DOHH2 (cell line): ENCODE measurements at regions not wholly inside any gene's neighbourhood (a gene's known extent, or its start where the extent isn't known, plus 50 kb on each side); places are given as distances from the start of the nearest gene placed in this dataset.

ENCODE experiments used
- CTCF ChIP-seq: fragments of 200-600 bp; sonication (generic); IDR thresholded peaks from one replicate; pipeline ENCODE4 v1.5.1; 2014; ENCODE audit warnings: antibody characterized with exemption, mild to moderate bottlenecking, low read depth, low read length; ENCODE audit not compliant: poor library complexity, severe bottlenecking
- EZH2phosphoT487 ChIP-seq: fragments of 200-600 bp; sonication (generic); IDR thresholded peaks from 2 replicates; pipeline ENCODE4 v1.6.1; 2017; ENCODE audit warnings: borderline replicate concordance, mild to moderate bottlenecking, antibody characterized with exemption, low read length, moderate library complexity, mixed read lengths

GRCh38 chr9:124134526-124134925 lies 123.0 kb downstream of the LHX2 start:
- TF ChIP-seq CTCF (no peak), EZH2phosphoT487 (no peak)
